Astrocyte of the spinal cord (primary cell): ENCODE measurements at regions not wholly inside any gene's neighbourhood (a gene's known extent, or its start where the extent isn't known, plus 50 kb on each side); places are given as distances from the start of the nearest gene placed in this dataset.
"Not testable (repeated sequence)": the region's sequence is repeated elsewhere in the genome, so short reads cannot be mapped to it uniquely, and the experiment has no call there.

ENCODE experiments used
- DNase-seq: peaks from one replicate; pipeline ENCODE4 v3.0.0; 2011; ENCODE audit warnings: low read depth, low spot score
- H3K4me3 ChIP-seq: 2 replicates; pipeline ENCODE4 v1.5.1; 2011; ENCODE audit warnings: low read depth, mild to moderate bottlenecking, low read length, moderate library complexity
- CTCF ChIP-seq: IDR thresholded peaks from 2 replicates; pipeline ENCODE4 v1.5.1; 2012; ENCODE audit warnings: low read depth, mild to moderate bottlenecking, low read length, inconsistent platforms
- in situ Hi-C: cut with HindIII; loops from 2 replicates; pipeline ENCODE4 v1.10.0; 2017; ENCODE audit warnings: low sequenced_read_pairs

DNA sequence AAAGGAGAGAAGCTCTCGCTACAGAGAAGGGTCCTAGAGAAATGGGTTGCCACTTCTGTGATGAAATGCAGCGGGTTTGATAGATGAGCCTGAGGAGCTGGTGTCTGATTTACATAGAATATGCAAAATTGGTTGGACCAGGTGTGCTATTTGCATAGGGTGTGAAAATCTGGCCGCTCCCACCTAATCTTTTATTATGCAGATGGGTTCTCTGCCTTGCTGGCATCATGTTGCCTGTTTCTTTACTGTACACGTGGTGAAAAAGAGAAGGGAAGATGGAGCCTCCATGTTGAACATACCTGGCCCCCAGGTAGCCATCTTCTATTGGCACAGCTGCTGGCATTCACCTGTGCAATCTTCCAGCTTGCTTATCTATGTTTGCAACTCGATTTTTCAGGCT is 212.2 kb downstream of the ANKRD7 start:
- H3K4me3 ChIP-seq, result no peak overlapping the region
- in situ Hi-C loops, result no loop called here
- TF ChIP-seq CTCF, result no peak
- no peak for DNase-seq

GRCh38 chr7:118449030-118449429 is 224.5 kb downstream of the ANKRD7 start:
- H3K4me3 ChIP-seq, result not testable (repeated sequence)

GRCh38 chr7:118449797-118450567 is 225.5 kb downstream of the ANKRD7 start:
- no peak overlapping the region for H3K4me3 ChIP-seq
- in situ Hi-C loops, result no loop called here

More at GRCh38 chr7:118449030-118449429, 224.5 kb downstream of the ANKRD7 start:
- in situ Hi-C loops, DNase-seq: not testable (repeated sequence)

GRCh38 chr7:118452128-118452527 is 227.6 kb downstream of the ANKRD7 start:
- in situ Hi-C loops, result no loop called here
- no peak overlapping the region for H3K4me3 ChIP-seq
- TF ChIP-seq CTCF, result no peak
- DNase-seq, result no peak

More at GRCh38 chr7:118449797-118450567, 225.5 kb downstream of the ANKRD7 start:
- no peak for DNase-seq
- TF ChIP-seq CTCF, result no peak

DNA sequence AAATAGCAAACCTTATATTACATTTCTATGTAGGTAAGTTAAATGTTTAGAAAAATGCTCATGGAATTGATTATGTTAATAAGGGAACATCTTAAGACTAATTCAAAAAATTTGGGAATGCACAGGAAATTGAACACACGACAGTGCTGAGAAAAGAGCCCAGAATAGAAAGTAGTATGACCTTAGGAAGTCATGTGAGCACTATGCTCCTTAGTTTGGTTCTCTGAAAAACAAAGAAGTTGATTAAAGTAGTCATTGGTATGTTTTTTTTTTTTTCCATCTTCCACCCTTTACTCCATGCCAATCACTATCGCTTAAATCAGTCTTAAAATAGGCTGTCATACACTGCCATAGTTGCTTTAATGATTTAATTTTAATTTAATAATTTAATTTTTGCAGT is 242.9 kb downstream of the ANKRD7 start:
- in situ Hi-C loops, result no loop called here
- no peak for DNase-seq
- no peak for TF ChIP-seq CTCF
- no peak overlapping the region for H3K4me3 ChIP-seq

DNA sequence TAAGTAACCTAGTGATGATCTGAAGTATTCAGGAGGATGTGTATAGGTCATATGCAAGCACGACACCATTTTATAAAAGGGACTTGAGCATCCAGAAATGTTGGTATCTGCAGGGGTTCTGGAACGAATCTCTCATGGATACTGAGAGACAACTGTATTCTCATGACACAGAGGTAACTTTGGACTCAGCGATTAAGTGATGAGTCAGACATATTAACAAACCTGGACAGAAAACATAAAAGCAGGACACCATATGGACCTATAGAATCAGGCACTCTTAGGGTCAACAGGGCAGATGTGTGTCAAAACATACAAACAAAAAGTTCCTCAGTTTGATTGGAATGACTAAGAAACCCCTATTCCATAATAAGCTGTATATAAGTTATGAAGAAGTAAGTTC is 248.1 kb downstream of the ANKRD7 start:
- in situ Hi-C loops, result no loop called here
- H3K4me3 ChIP-seq, result no peak overlapping the region
- TF ChIP-seq CTCF, result no peak
- DNase-seq, result no peak

GRCh38 chr7:118473271-118473670 is 248.8 kb downstream of the ANKRD7 start:
- no peak overlapping the region for H3K4me3 ChIP-seq
- TF ChIP-seq CTCF, result no peak
- in situ Hi-C loops, result no loop called here
- DNase-seq, result no peak
